ENCODE measurements at regions not wholly inside any gene's neighbourhood (a gene's known extent, or its start where the extent isn't known, plus 50 kb on each side); places are given as distances from the start of the nearest gene placed in this dataset.

- no peak for DNase-seq (ENCODE audit: low spot score)
These were observed 176.3 kb upstream of the PARP11 start for GRCh38 chr12:4049298-4050080.

- DNase-seq (ENCODE audit: low spot score): no peak
These were observed 174.2 kb upstream of the PARP11 start for GRCh38 chr12:4047421-4047820.

GRCh38 chr12:4046495-4046840, 173.3 kb upstream of the PARP11 start:
- DNase-seq (ENCODE audit: low spot score): no peak

GRCh38 chr12:4045786-4046494, 172.7 kb upstream of the PARP11 start:
- no peak for DNase-seq (ENCODE audit: low spot score)

GRCh38 chr12:4044736-4045730, 171.8 kb upstream of the PARP11 start:
- no peak for DNase-seq (ENCODE audit: low spot score)

- no peak for DNase-seq (ENCODE audit: low spot score)
These were observed 170.9 kb upstream of the PARP11 start for GRCh38 chr12:4044101-4044500.

- DNase-seq (ENCODE audit: low spot score): no peak
These were observed 168.1 kb upstream of the PARP11 start for GRCh38 chr12:4041187-4041885.

GRCh38 chr12:4039931-4040330, 166.7 kb upstream of the PARP11 start:
- no peak for DNase-seq (ENCODE audit: low spot score)

- DNase-seq (ENCODE audit: low spot score): peak; percentile 30
These were observed 164.6 kb upstream of the PARP11 start for GRCh38 chr12:4037747-4038312.

GRCh38 chr12:4036671-4037271, 163.6 kb upstream of the PARP11 start:
- no peak for DNase-seq (ENCODE audit: low spot score)

GRCh38 chr12:4034921-4035320, 161.7 kb upstream of the PARP11 start:
- no peak for DNase-seq (ENCODE audit: low spot score)

GRCh38 chr12:4032924-4033615, 159.9 kb upstream of the PARP11 start:
- no peak for DNase-seq (ENCODE audit: low spot score)

GRCh38 chr12:4031703-4032291, 158.6 kb upstream of the PARP11 start:
- DNase-seq (ENCODE audit: low spot score): no peak

- DNase-seq (ENCODE audit: low spot score): peak; percentile 92
These were observed 157.9 kb upstream of the PARP11 start for GRCh38 chr12:4030929-4031702.

GRCh38 chr12:4027412-4027811, 154.2 kb upstream of the PARP11 start:
- no peak for DNase-seq (ENCODE audit: low spot score)

GRCh38 chr12:4026517-4026916, 153.3 kb upstream of the PARP11 start:
- no peak for DNase-seq (ENCODE audit: low spot score)

GRCh38 chr12:4026020-4026358, 152.8 kb upstream of the PARP11 start:
- no peak for DNase-seq (ENCODE audit: low spot score)

- no peak for DNase-seq (ENCODE audit: low spot score)
These were observed 152.2 kb upstream of the PARP11 start for GRCh38 chr12:4025181-4026019.

All from kidney capillary endothelial cell (primary cell).